ENCODE measurements at regions not wholly inside any gene's neighbourhood (a gene's known extent, or its start where the extent isn't known, plus 50 kb on each side); places are given as distances from the start of the nearest gene placed in this dataset.

DNA sequence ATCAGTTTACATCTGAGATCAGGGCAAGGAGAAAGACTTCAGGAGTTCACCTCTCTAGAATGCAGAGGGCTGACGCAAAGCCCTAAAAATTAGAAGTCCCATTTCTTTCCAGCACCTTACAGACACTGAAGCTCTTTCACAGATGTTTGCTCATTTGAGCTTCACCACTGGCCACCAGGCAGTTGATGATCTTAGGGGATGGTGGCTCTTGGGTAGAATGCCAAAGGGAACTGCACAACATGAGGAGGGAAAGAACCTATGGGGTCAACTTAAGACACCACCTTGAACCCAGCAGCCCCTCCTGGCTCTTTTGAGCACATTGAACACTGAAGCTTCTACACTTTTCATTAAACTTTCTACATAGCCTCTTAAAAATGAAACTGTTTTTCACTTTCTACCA, 390.3 kb upstream of the CELF2 start:
- no peak for DNase-seq (ENCODE audit: low read depth)

DNA sequence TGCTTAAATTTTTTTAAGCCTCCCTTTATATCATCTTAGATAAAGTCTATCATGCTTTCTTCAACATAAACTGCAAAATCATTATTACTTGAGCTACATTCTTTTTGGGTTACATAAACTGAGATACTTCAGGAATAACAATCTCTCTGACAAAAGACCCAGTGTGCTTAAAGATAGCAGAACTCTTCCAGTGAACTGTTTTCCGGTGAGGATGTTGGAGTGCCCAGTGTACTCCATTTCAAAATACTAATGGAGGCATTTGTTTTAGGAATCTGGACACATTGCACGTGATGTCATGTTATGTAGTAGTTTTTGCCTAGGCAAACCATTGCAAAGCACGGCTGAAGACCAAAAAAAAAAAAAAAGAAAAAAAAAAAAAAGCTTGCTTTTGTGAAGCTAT, 388.2 kb upstream of the CELF2 start:
- DNase-seq (ENCODE audit: low read depth), result no peak

DNA sequence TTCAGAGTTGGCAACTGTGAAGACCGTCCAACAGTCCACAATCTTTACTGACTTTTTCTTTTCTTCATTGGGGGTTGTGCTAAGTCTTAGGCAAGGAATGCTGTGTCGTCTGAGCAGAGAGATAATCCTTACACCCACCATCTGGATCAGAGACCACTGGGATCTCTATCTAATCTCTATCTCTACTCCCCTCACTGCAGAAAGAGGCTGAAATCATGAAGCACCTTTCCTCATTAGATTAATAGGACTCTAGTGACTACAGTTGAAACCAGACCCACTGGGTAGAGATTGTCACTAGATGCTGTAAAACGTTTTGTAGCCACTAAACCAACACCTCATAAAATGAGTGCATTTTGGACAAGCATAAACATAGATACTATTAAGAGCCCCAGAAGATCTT, 387.4 kb upstream of the CELF2 start:
- DNase-seq (ENCODE audit: low read depth), result no peak

DNA sequence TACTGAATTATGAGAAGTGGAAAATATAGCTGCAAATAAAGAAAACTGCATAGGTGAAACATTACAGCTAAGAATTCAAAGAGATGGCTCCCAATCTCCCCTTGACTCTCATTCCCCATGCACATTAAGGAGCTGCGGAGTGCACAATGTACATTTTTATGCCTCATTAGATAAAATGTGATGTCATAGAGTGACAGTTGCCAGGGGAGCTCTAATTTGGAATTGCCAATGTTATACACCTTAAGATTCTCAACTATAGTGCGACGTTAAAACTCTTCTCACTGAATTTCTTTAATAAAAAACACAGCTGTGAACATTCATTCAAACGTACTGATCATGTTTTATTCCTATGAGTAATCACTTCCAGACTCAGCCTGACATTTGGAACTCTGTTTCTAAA, 386.9 kb upstream of the CELF2 start:
- no peak for DNase-seq (ENCODE audit: low read depth)

DNA sequence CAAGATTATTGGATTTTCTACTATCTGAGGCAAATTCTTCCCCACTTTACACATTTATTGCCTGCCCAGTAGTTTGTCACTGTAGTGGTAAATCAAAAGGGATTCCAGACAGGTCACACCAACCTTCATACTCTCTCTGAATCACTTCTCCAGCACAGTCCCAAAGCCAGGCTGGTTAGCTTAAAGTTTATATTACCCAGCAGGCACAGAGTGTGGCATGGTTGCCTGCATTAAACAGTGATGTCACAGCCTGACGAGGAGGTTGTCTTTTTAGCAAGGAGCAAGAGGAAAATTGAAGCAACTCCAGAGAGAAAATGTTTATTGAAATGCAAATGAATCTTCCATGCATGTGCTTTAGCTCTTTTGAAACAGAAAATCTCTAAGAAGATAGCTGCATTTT, 375.5 kb upstream of the CELF2 start:
- DNase-seq (ENCODE audit: low read depth), result no peak

DNA sequence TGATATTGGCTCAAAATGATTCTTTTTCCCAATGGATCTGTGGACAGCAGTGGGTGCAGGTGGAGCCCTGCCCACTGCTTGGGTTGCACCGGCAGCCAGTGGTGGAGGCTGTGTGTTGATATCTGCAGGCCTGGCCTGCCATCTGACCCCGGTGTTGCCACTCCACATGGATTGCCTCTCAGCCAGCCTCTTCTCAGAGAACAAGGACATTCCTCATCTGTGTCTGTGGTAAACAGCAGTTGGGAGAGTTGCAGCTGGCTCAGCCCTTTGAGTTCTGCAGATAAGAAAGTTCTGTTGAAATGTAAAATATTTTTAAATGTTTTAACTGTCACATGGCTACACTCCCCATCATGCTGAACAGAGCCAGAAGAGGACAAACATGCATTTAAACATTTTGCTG, 374.9 kb upstream of the CELF2 start:
- DNase-seq (ENCODE audit: low read depth), result no peak

DNA sequence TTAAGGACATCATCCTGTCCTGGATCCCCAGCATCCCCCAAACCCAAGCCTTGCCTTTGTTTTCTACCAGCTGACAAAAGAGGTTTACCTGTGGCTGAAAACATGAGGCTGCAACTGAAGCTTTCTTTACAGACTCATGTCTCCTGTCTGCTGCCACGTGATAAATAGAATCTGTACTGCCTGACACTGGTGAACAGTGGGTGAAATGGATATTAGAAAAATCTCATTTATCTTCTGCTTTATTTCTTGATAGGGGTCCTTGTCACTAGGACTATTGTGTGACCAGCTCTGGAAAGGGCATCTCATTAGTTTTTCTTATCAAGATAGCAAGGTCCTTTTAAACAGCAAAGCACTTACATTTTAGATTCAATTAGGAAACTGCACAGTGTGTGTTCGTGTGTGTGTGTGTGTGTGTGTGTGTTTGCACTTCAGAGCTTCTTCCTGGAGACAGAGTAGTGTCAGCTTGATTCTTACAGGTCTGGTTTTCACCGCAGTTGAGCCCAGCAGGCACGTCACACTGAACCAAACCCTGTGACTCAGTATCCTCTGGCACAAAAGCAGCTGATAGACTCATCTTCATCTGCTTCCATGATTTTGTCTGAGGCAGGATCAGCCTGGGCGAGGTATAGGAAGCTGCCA, 373.5 kb upstream of the CELF2 start:
- DNase-seq (ENCODE audit: low read depth), result no peak

DNA sequence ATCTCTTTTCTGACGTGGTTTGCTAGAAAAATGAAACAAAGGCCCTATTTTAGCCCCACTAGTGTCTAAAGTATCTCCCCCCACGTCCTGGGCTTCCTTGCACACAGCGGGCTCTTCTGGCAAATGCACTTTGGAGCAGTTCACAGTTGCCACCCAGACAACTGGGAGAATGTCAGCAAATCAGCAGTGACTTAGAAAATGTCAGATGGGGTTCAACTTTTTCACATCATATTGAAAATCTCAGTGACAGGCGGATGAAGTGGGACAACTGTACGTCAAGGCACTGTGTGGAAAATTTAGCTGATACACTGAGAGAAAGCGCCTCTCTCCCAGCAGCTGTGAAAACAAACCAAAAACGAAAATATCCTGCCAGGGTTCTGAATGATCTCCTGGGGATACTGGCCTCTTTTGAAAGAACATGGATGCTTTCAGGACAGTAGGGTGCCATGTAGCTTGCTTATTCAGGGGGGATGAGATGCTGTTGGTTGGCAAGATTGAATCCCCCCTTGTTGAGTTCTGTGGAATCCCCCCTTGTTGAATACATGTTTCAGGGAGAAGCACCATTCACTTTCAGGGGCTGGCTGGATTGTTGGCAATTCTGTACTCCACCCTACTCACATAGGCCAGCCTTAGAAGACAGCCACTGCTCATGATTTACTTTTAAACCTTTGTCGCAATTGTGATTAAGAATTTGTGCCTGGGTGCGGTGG, 372.8 kb upstream of the CELF2 start:
- no peak for DNase-seq (ENCODE audit: low read depth)

DNA sequence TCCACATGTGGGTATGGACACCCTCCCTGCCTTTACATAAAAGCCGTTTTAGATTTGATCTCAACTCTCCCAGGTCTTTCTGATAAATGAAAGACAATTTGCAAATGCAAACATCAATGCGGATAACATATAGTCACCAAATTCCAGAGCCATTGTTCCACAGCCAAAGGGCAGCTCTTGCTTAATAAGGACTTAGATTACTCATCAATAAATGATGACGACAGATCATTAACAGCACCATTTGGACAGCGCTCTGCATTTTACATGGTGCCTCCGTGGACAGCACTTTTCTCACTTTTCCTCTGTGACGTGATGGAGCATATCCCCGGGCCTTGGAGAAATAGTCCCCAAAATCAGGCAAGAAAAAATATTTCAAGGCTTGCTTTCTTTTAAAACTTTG, 370.3 kb upstream of the CELF2 start:
- DNase-seq (ENCODE audit: low read depth), result no peak

DNA sequence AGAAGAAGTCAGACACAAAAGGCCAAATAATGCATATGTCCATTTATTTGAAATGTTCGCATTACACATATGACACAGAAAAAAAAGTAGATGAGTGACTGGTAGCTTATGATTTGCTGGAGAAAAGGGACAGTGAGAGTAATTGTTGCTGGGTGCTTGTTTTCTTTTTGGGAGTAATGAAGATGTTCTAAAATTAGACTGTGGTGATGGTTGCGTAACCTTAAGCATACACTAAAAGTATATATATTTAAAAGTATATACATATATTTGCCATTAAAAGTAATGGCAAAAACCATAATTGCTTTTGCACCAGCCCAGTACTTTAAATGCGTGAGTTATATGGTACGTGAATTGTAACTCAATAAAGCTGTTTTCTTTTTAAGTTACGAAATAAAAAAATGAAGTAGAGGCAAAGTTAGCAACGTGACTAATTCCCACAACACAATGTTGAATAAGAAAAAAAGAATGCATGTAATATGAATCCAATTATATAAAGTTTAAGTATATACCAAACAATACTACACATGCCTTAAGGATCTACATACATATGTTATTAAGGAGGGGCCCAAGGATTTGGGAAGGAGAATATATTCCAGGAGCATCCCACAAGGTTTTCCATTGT, 360.4 kb upstream of the CELF2 start:
- DNase-seq (ENCODE audit: low read depth), result no peak

DNA sequence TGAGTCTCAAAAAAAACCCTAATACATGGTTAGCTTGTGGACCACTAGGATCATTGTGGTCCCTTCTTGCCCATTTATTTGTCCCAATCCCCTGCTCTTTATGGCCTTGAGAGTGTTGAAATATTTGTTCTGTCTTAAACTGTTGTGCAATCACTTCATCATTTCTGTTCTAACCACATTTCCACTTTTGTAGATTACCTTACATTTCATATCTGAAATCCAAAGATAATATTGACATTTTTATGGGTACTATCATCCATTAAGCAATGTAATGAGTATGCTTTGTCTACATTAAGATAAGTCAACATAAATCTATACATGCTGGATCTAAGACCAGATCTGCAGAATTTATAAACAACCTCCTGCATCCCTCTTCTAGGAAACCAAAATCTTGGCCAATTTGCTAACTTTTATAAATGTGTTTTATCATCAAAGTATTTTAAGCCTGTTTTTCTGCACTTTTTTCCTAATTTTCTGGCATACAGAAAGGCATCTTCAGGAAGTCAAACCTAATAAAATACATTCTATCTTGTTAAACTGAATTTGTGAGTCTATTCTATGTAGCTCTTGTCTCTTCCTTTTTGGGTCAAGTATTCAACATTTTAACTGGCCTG, 359.4 kb upstream of the CELF2 start:
- DNase-seq (ENCODE audit: low read depth), result no peak

DNA sequence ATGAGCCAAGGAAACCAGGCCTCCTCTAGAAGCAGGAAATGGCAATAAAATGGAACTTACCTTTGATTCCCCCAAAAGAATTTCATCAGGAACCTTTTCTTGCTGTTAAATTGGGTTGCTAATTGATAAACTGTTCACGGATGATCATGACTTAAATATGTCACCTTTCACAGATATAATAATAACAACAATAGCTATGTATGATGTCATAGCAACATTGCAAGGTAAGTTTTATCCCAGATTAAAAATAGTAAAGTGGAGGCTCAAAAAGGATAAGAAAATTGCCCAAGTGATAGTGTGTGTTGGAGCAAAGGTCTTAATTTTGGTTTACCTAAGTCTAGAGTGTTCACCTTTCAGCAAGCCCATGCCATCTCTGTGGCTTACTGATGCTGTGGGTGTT, 357.6 kb upstream of the CELF2 start:
- no peak for DNase-seq (ENCODE audit: low read depth)

DNA sequence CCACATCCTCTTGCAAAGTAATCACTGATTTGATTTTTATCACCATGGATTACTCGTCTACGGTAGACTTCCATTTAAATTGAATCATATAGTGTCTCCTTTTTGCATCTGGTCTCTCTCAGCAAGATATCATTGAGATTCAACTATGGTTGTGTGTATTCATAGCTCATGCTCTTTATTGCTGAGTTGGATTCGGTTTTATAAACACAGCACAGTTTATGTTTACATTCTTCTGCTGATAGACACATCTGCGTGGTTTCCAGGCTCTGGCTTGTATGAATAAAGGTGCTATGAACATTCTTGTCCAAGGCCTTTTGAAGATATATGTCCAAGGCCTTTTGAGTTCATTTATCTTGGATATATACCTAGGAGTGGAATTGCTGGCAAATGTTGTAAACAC, 356.5 kb upstream of the CELF2 start:
- DNase-seq (ENCODE audit: low read depth), result no peak

DNA sequence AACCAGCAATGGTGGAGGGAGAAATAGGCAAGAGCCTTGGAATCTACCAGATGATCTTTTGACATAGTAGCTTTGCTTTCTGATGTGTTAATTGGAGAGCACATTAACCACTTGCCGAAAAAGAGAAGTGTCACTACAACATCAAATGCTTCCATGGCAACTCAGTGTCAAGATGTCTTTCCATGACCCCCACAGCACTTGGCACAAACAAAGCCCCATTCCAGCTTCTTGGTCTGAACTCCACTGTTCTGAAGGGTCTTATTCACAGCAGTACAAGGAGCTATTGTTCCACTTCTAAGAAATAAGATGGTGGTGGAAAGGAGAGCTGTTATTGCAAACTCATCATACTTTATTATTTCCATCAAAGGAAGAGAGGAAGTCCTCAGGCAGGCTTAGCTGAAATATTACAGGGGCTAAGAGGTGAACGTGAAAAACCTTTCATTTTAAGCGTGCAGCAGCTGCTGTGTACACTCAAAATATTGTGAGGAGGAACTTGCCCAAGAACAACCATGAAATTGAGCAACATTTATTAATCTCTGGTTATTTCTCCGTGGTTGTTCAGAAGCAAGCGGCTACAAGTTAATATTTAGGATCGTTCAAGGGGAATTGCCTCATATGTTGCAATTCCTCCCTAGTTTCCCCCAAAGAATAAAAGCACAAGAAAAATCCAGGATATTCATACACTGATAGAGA, 354.8 kb upstream of the CELF2 start:
- peak; percentile 3 for DNase-seq (ENCODE audit: low read depth)

DNA sequence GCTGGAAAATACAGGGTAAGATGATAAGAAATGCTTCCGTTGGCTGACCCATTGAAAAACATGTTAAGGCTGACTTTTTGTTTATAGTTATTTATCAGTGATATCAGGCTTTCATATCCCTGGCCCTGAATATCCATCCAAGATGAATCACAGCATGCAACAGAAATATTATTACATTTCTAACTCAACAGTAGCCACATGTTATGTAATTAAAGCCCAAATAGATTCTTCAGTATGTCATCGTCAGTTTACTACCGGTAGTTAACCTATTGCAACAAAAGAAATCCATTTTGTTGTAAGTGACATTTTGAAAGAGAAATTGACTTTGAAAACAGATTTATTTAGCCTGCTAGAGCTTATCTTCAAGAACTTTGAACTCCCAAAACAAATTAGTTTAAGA, 354.1 kb upstream of the CELF2 start:
- DNase-seq (ENCODE audit: low read depth), result no peak

DNA sequence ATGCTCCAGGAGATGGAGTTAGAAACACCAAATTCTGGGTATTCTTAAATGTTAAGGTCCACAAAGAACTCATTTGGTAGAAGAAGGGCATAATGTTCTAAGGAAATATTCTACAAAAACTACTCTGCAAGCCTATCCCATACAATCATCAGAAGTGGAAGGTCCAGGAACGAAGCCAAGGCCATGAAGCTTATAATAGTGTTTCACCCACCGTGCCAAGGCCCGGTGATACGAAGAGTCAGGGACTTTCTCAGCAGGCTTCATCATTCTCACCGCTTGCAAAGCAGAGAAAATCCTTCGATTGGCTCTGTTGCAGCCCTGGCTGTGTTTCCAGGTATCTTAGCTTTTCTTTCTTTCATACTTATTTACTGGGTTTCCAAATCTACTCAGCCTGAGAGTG, 351.9 kb upstream of the CELF2 start:
- DNase-seq (ENCODE audit: low read depth), result no peak

DNA sequence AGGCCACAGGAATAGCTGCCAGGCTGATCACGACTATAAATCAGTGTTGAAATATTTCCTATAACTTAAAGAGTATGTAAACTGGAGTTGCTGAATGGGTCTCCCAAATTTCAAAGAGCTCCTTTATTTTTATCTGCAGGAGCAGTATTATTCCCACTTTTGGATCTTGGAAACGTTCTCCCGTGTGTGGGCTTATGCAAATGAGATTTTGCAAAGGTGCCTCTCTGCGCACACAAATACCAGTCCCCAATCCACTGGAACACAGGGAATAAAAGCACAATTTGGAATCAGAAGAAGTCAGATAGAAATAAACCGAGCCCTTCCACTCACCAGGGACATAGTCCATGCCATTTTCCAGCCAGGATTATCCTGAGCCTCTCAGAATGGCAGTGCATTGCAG, 350.2 kb upstream of the CELF2 start:
- no peak for DNase-seq (ENCODE audit: low read depth)

DNA sequence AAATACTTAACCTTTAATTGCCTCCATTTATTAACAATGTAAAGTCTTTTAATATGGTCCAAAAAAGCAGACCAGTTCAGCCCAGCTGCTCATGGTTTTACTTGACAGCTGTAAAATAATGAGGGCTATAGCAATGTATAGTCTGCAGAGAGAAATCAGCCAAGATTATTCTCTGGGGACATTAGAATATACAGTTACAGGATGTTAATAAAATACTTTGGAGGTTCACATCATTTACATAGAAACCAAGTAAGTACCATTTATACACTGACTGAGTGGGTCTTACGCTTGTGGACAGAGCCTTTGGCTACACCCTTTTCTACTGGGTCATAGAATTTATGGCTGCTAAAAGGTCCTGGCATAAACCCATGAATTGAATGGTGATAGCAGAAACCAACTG, 340.7 kb upstream of the CELF2 start:
- DNase-seq (ENCODE audit: low read depth), result no peak

DNA sequence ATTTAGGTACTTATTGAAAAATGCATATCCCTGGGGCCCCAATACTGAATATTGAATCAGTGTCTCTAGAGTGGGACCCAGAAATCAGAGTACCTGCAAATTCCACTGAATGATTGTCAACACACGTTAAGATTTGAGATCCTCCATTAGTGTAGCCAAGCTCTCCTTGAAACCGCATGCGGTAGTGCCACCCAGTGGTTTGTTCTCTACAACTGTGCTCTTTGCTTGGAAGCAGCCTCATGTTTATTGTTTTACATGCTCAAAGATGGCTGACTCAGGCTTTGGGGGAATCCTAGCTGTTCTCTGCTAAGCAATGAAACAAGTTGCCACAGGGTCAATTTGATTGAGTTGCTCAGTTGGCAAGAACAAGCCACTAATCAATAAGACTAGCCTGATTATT, 340.2 kb upstream of the CELF2 start:
- no peak for DNase-seq (ENCODE audit: low read depth)

DNA sequence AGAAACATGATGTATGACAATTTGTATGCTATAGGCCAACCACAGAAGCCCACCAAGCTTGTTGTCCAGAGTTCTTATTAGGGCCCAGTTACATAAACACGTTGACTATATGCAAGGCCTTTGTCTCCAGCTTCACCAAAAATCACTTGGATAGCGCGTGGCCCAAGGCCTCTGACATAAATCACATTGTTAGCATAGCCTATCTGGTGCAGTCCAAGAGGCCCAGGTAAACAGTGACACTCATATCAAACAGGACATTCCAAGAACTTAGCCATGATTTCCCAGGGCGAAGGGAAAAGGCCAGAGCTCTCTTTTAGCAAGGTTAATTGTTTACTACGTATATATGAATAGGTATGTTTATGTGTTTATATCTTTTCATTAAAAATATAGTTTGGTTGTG, 337.2 kb upstream of the CELF2 start:
- no peak for DNase-seq (ENCODE audit: low read depth)

DNA sequence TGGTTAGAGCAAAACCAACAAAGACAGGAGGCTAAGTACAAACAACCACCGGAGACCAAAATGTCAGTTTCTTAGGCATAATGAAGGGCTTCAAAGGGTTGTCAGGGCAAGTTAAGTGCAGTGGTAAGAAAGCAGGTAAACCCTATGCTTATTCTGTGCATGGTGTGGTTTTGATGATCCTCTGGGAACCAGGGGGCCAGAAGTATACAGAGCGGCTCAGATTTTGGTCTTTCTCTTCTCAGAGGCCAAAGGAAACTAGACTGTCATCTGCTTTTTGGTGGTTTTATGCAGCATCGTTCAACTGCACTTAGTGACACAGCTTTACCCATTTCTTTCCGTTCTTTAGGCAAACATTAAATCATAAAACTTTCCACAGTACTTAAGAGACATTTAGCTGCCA, 332.7 kb upstream of the CELF2 start:
- DNase-seq (ENCODE audit: low read depth), result no peak

DNA sequence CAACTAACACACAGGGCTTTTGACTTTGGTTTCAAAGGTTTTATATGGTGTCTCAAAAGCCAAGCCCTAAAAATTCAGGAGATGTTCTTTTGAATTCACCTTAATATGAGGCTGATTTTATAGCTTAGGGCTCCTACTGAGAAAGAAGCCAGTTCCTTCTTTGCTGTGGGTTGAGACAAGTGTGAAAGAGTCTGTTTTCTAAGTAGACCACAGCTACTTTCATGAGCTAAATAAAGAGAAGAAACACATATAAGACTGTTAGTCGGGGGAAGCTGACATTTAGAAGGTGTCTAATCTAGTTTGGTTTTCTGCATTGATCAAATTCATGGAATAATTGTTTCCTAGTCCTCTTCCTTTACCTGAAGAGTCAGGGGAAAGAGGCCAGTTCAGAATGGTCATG, 332.1 kb upstream of the CELF2 start:
- DNase-seq (ENCODE audit: low read depth), result no peak

DNA sequence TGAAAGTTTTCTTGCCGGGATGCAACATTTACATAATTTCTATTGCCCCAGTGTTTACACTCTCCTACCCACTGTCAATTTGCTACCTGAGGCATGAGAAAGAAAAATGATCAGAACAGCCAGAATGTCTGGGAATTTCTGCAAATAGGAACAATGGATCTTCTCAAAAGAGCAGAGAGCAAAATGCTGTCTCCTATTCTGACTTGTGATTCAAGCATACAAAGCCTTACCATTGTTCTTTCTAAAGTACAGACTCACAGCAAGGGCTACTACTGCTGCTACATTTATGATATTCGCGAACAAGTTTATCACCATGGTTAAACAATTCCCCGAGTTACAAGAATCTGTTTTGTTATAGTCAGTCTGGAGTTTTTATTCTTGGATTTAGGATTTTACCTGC, 329.9 kb upstream of the CELF2 start:
- no peak for DNase-seq (ENCODE audit: low read depth)

Data from RPMI7951 (cell line).